K562 (cell line): ENCODE measurements at regions not wholly inside any gene's neighbourhood (a gene's known extent, or its start where the extent isn't known, plus 50 kb on each side); places are given as distances from the start of the nearest gene placed in this dataset.

ENCODE experiments used
- ATAC-seq: fragments of 200-7000 bp; cut with Tn5 transposase; 3 replicates; pipeline ENCODE4 v1.9.1; 2020; ENCODE audit warnings: moderate library complexity
- BruUV-seq: library from RNA; stranded (reverse); fragments of 400-500 nt; replicated peaks from 2 replicates; lab custom pipeline; 2021; lab: Mats Ljungman, UMichigan
- CTCF ChIA-PET: fragments of 300-600 bp; formaldehyde crosslinking; extraction: SDS; loops from one replicate; lab custom pipeline; 2021; ENCODE audit warnings: low intra/inter-chr PET ratio; lab: Yijun Ruan, JAX
- POLR2A ChIA-PET: fragments of 300-600, 350-650 bp; sonication (Branson Sonifier 250); formaldehyde crosslinking; extraction: SDS; loops from one replicate; lab custom pipeline; 2021; ENCODE audit warnings: antibody characterized with exemption, inconsistent platforms; lab: Yijun Ruan, JAX
- DNase-seq, 4 experiments: peaks; one replicate each; pipeline versions ENCODE4 v3.0.0 to v3.0.0-alpha.2; 2011 to 2018; ENCODE audit warnings: low spot score in 3 of 4, mixed read lengths in 3 of 4; ENCODE audit errors: extremely low read depth in 1 of 4
- FAIRE-seq: peaks from 2 replicates; lab custom pipeline; 2011; peaks lifted over from hg19 to GRCh38; lab: Jason Lieb, UNC
- H2AFZ ChIP-seq: 2 replicates; pipeline ENCODE4 v1.6.0; 2011; ENCODE audit warnings: low read depth, low read length, control low read depth, inconsistent platforms
- H3K27ac ChIP-seq: fragments of 200-600 bp; 3 replicates; pipeline ENCODE4 v1.8.0; 2011; ENCODE audit warnings: low read depth, mild to moderate bottlenecking, control low read depth, inconsistent platforms, low read length, moderate library complexity, mixed read lengths; ENCODE audit errors: extremely low read depth
- H3K27me3 ChIP-seq, 2 experiments: fragments of 300-600 bp in 1 of 2; 2 replicates in 1 of 2; 3 replicates in 1 of 2; pipeline versions ENCODE4 v1.6.0 to v1.8.0; 2011; ENCODE audit warnings: inconsistent platforms in 2 of 2, low read length in 2 of 2, mild to moderate bottlenecking in 1 of 2, mixed read lengths in 1 of 2, moderate library complexity in 1 of 2; ENCODE audit not compliant: control insufficient read depth in 2 of 2, insufficient read depth in 2 of 2
- H3K36me3 ChIP-seq: fragments of 300-600 bp; 3 replicates; pipeline ENCODE4 v1.8.0; 2011; ENCODE audit warnings: mild to moderate bottlenecking, low read length, inconsistent platforms; ENCODE audit not compliant: control insufficient read depth, insufficient read depth
- H3K4me1 ChIP-seq, 2 experiments: fragments of 200-600 bp in 1 of 2; replicated peaks in 1 of 2; 2 replicates in 1 of 2; 3 replicates in 1 of 2; pipeline versions ENCODE4 v1.5.1 to v1.8.0; 2011; ENCODE audit warnings: inconsistent platforms in 2 of 2, low read length in 2 of 2, mild to moderate bottlenecking in 1 of 2, mixed read lengths in 1 of 2, moderate library complexity in 1 of 2; ENCODE audit not compliant: control insufficient read depth in 2 of 2, insufficient read depth in 2 of 2
- H3K4me2 ChIP-seq: 2 replicates; pipeline ENCODE4 v1.6.1; 2011; ENCODE audit warnings: low read length, control low read depth, inconsistent platforms, mixed read lengths; ENCODE audit not compliant: insufficient read depth
- H3K4me3 ChIP-seq: fragments of 200-600 bp; sonication (generic), shearing (Covaris generic); 2 replicates; pipeline ENCODE4 v1.5.1; 2016; ENCODE audit warnings: control low read depth, inconsistent platforms
- H3K79me2 ChIP-seq: fragments of 200-600 bp; 3 replicates; pipeline ENCODE4 v1.8.0; 2011; ENCODE audit warnings: low read length, inconsistent platforms; ENCODE audit not compliant: control insufficient read depth, insufficient read depth
- H3K9ac ChIP-seq, 2 experiments: 2 replicates each; pipeline versions ENCODE4 v1.6.0 to v1.6.1; 2011; ENCODE audit warnings: low read depth in 2 of 2, low read length in 2 of 2, control low read depth in 1 of 2, inconsistent platforms in 1 of 2, mild to moderate bottlenecking in 1 of 2, mixed read lengths in 1 of 2; ENCODE audit not compliant: insufficient read depth in 1 of 2
- H3K9me1 ChIP-seq: one replicate; pipeline ENCODE4 v1.6.0; 2011; ENCODE audit warnings: inconsistent platforms, mild to moderate bottlenecking, low read length, moderate library complexity; ENCODE audit not compliant: control insufficient read depth, insufficient read depth
- H3K9me3 ChIP-seq: replicated peaks from 2 replicates; pipeline ENCODE4 v1.5.1; 2011; ENCODE audit warnings: low read depth, low read length, inconsistent platforms; ENCODE audit not compliant: control insufficient read depth, insufficient read depth
- H4K20me1 ChIP-seq: replicated peaks from 2 replicates; pipeline ENCODE4 v1.6.1; 2011; ENCODE audit warnings: low read length, inconsistent platforms, mixed read lengths; ENCODE audit not compliant: control insufficient read depth, insufficient read depth
- BDP1 ChIP-seq: IDR thresholded peaks from 3 replicates; pipeline ENCODE4 v1.6.1; 2011; ENCODE audit not compliant: insufficient read length, insufficient read depth
- CEBPB ChIP-seq: fragments of 450-650 bp; IDR thresholded peaks from 2 replicates; pipeline ENCODE4 v1.6.1; 2016; ENCODE audit warnings: missing genetic modification characterization, missing compliant biosample characterization
- DPF2 ChIP-seq: fragments of 450-650 bp; IDR thresholded peaks from 2 replicates; pipeline ENCODE4 v1.6.1; 2016
- EHMT2 ChIP-seq: fragments of 450-650 bp; IDR thresholded peaks from 2 replicates; pipeline ENCODE4 v1.6.1; 2018; ENCODE audit warnings: antibody characterized with exemption
- ELF2 ChIP-seq: fragments of 250-450 bp; sonication (Bioruptor Pico); IDR thresholded peaks from 2 replicates; pipeline ENCODE4 v1.5.0; 2021; ENCODE audit warnings: mild to moderate bottlenecking
- RBFOX2 ChIP-seq: fragments of 200-400 bp; formaldehyde crosslinking; IDR thresholded peaks from 2 replicates; pipeline ENCODE4 v1.6.1; 2017; ENCODE audit warnings: low read depth, mild to moderate bottlenecking, low read length, moderate library complexity
- SNAPC5 ChIP-seq: fragments of 250-450 bp; sonication (Bioruptor Pico); IDR thresholded peaks from 2 replicates; pipeline ENCODE4 v1.8.0; 2021; ENCODE audit warnings: moderate library complexity, mild to moderate bottlenecking, inconsistent platforms
- TRIM28 ChIP-seq: fragments of 450-650 bp; IDR thresholded peaks from 2 replicates; pipeline ENCODE4 v1.6.1; 2017
- ZNF23 ChIP-seq: fragments of 250-450 bp; sonication (Bioruptor Pico); IDR thresholded peaks from 2 replicates; pipeline ENCODE4 v1.4.0; 2020; ENCODE audit warnings: mild to moderate bottlenecking
- ZNF24 ChIP-seq: fragments of 450-650 bp; IDR thresholded peaks from 2 replicates; pipeline ENCODE4 v1.6.1; 2016
- WGBS: fragments of 100-300 bp; shearing (Covaris generic); methylation state at CpG from one replicate; pipeline ENCODE4 v1.1.6; 2016; ENCODE audit warnings: low coverage, mixed read lengths; ENCODE audit not compliant: insufficient coverage; ENCODE audit errors: missing lambda C conversion rate; 5-methylcytosine and 5-hydroxymethylcytosine counted together
- in situ Hi-C: fragments of 300-500 bp; cut with MboI; formaldehyde crosslinking; loops from 4 replicates; pipeline ENCODE4 v1.15.0; 2018; ENCODE audit warnings: inconsistent platforms, mixed read lengths
- intact Hi-C: fragments of 100-400 bp; cut with micrococcal nuclease; formaldehyde crosslinking; loops from 2 replicates; pipeline ENCODE4 v1.14.2; 2022
- TF ChIP-seq, protein P1 (sequence below): fragments of 250-450 bp; sonication (Bioruptor Pico); IDR thresholded peaks from 2 replicates; pipeline ENCODE4 v1.5.0; 2020; ENCODE audit warnings: mild to moderate bottlenecking, borderline replicate concordance

- Histone ChIP-seq H4K20me1 (no peaks in the 10 kb centered on the region), H3K79me2 (no peaks in the 10 kb centered on the region), H3K9ac (no peak overlapping the region), H3K9me1 (no peaks in the 10 kb centered on the region), H3K4me1 (peaks cover 0 to 4% of the 10 kb centered on the region in 2 experiments; a peak in 1 of 5 replicates)
- in situ Hi-C loops = no loop called here
- no TSS peak for BruUV-seq
- TF ChIP-seq TRIM28 (no peak), BDP1 (no peak), DPF2 (no peak), RBFOX2 (no peak), SNAPC5 (CRISPR knock-in tag) (no peak), ZNF24 (no peak), EHMT2 (no peak), ZNF23 (CRISPR knock-in tag) (no peak), CEBPB (tag) (no peak), ELF2 (CRISPR knock-in tag) (no peak)
- TF ChIP-seq, protein P1, sequence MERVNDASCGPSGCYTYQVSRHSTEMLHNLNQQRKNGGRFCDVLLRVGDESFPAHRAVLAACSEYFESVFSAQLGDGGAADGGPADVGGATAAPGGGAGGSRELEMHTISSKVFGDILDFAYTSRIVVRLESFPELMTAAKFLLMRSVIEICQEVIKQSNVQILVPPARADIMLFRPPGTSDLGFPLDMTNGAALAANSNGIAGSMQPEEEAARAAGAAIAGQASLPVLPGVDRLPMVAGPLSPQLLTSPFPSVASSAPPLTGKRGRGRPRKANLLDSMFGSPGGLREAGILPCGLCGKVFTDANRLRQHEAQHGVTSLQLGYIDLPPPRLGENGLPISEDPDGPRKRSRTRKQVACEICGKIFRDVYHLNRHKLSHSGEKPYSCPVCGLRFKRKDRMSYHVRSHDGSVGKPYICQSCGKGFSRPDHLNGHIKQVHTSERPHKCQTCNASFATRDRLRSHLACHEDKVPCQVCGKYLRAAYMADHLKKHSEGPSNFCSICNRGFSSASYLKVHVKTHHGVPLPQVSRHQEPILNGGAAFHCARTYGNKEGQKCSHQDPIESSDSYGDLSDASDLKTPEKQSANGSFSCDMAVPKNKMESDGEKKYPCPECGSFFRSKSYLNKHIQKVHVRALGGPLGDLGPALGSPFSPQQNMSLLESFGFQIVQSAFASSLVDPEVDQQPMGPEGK (CRISPR knock-in tag) = no peak
- TF ChIP-seq, all 486 proteins: peak for 0
- DNase-seq (no peak), FAIRE-seq (no peak), ATAC-seq (no peak)
- no peak overlapping the region for H3K27ac ChIP-seq
- intact Hi-C loops = no loop called here
- no peak overlapping the region for H2AFZ ChIP-seq
- no peaks in the 10 kb centered on the region; the same call in 1 of the 2 replicates for H3K9me3 ChIP-seq
- no peaks in the 10 kb centered on the region for H3K36me3 ChIP-seq
- H3K4me2 ChIP-seq = no peak overlapping the region
- WGBS = 0% methylated on average over 10 of the region's 14 CpGs
- POLR2A ChIA-PET = interaction anchor here (0.6 kb wide), 1 partner anchor 167 kb away, joined by 3 read pairs; no protein-coding TSS in a partner anchor
- peaks cover 0 to 25% of the 10 kb centered on the region in 2 experiments; a peak in 2 of 5 replicates for H3K27me3 ChIP-seq
- H3K4me3 ChIP-seq = no peak overlapping the region
- CTCF ChIA-PET = no interaction called here
These were observed 87.3 kb upstream of the OTOS start for GRCh38 chr2:240227538-240228428.
